B cell (primary cell): ENCODE measurements at regions not wholly inside any gene's neighbourhood (a gene's known extent, or its start where the extent isn't known, plus 50 kb on each side); places are given as distances from the start of the nearest gene placed in this dataset.

Experiments used
- ATAC-seq: fragments of 200-7000 bp; cut with Tn5 transposase; one replicate; pipeline ENCODE4 v1.10.0; 2021; ENCODE audit warnings: low read depth, mild to moderate bottlenecking, moderate number of reproducible peaks, moderate library complexity
- CTCF ChIA-PET: fragments of 350-600 bp; sonication (Branson Sonifier 250); formaldehyde crosslinking; loops from one replicate; lab custom pipeline; 2021; ENCODE audit warnings: antibody characterized with exemption, inconsistent platforms; lab: Charles Lee
- POLR2A ChIA-PET: fragments of 350-600 bp; sonication (Branson Sonifier 250); formaldehyde crosslinking; loops from one replicate; lab custom pipeline; 2021; ENCODE audit warnings: antibody characterized with exemption; lab: Charles Lee
- DNase-seq: peaks from one replicate; pipeline ENCODE4 v3.0.0; 2013
- H2AFZ ChIP-seq: 2 replicates; pipeline ENCODE4 v1.6.1; 2012; ENCODE audit warnings: mild to moderate bottlenecking, low read depth, low read length; ENCODE audit not compliant: insufficient read depth, poor library complexity, severe bottlenecking
- H3K27ac ChIP-seq, 2 donors: 1 replicate in 1 of 2; 2 replicates in 1 of 2; pipeline ENCODE4 v1.5.1; 2012 to 2013; ENCODE audit warnings: low read length in 2 of 2, mild to moderate bottlenecking in 2 of 2, moderate library complexity in 1 of 2
- H3K27me3 ChIP-seq, 4 experiments: fragments of 200-600 bp in 1 of 4; sonication (generic) in 1 of 4; replicated peaks in 1 of 4; 1 replicate in 2 of 4; 2 replicates in 2 of 4; pipeline versions ENCODE4 v1.6.1 to v1.7.0; 2013 to 2016; ENCODE audit warnings: low read length in 3 of 4, mild to moderate bottlenecking in 2 of 4, mixed read lengths in 1 of 4, moderate library complexity in 1 of 4; ENCODE audit not compliant: insufficient read depth in 4 of 4, control insufficient read depth in 3 of 4; ENCODE audit errors: control extremely low read depth in 1 of 4
- H3K36me3 ChIP-seq, 2 experiments: replicated peaks in 1 of 2; 1 replicate in 1 of 2; 2 replicates in 1 of 2; pipeline versions ENCODE4 v1.6.1 to v1.7.1; 2013; ENCODE audit warnings: low read length in 1 of 2; ENCODE audit not compliant: insufficient read depth in 2 of 2, control insufficient read depth in 1 of 2; ENCODE audit errors: control extremely low read depth in 1 of 2, extremely low read depth in 1 of 2
- H3K4me1 ChIP-seq, 2 donors: fragments of 200-600 bp in 1 of 2; sonication (generic) in 1 of 2; 1 replicate in 1 of 2; 2 replicates in 1 of 2; pipeline versions ENCODE4 v1.5.1 to v1.6.1; 2013 to 2017; ENCODE audit warnings: low read length in 2 of 2; ENCODE audit not compliant: control insufficient read depth in 2 of 2, insufficient read depth in 2 of 2
- H3K4me2 ChIP-seq: replicated peaks from 2 replicates; pipeline ENCODE3; 2012; ENCODE audit warnings: mild to moderate bottlenecking, low read depth, low read length; ENCODE audit not compliant: poor library complexity, severe bottlenecking
- H3K4me3 ChIP-seq, 5 experiments: fragments of 200-600 bp in 1 of 5; sonication (generic) in 1 of 5; 1 replicate in 3 of 5; 2 replicates in 2 of 5; pipeline versions ENCODE4 v1.5.1 to v1.7.0; 2011 to 2016; ENCODE audit warnings: low read length in 4 of 5, mild to moderate bottlenecking in 4 of 5, low read depth in 2 of 5, control low read depth in 1 of 5, moderate library complexity in 1 of 5; ENCODE audit not compliant: insufficient read depth in 1 of 5; ENCODE audit errors: control extremely low read depth in 1 of 5, extremely low read depth in 1 of 5
- H3K79me2 ChIP-seq: fragments of 200-600 bp; sonication (generic); one replicate; pipeline ENCODE4 v1.6.0; 2016; ENCODE audit warnings: low read length; ENCODE audit not compliant: control insufficient read depth, insufficient read depth
- H3K9ac ChIP-seq: fragments of 200-600 bp; sonication (generic); 2 replicates; pipeline ENCODE4 v1.6.1; 2017; ENCODE audit warnings: mild to moderate bottlenecking, low read length, moderate library complexity
- H3K9me3 ChIP-seq, 3 donors: one replicate each; pipeline versions ENCODE4 v1.6.1 to v1.7.1; 2013; ENCODE audit warnings: low read length in 2 of 3; ENCODE audit not compliant: control insufficient read depth in 2 of 3, insufficient read depth in 1 of 3; ENCODE audit errors: control extremely low read depth in 1 of 3
- H4K20me1 ChIP-seq: 2 replicates; pipeline ENCODE4 v1.6.0; 2012; ENCODE audit warnings: mild to moderate bottlenecking, low read length; ENCODE audit not compliant: insufficient read depth, control insufficient read depth, poor library complexity, severe bottlenecking
- H3K27ac Mint-ChIP-seq: one replicate; pipeline ENCODE4 v1.8.0; 2021; ENCODE audit warnings: mixed read lengths
- H3K27me3 Mint-ChIP-seq: one replicate; pipeline ENCODE4 v1.8.0; 2021; ENCODE audit warnings: mixed read lengths
- H3K4me1 Mint-ChIP-seq: one replicate; pipeline ENCODE4 v1.8.0; 2021; ENCODE audit warnings: mixed read lengths
- H3K4me3 Mint-ChIP-seq: one replicate; pipeline ENCODE4 v1.8.0; 2021; ENCODE audit warnings: mixed read lengths
- H3K9me3 Mint-ChIP-seq: one replicate; pipeline ENCODE4 v1.8.0; 2022; ENCODE audit warnings: mixed read lengths; ENCODE audit not compliant: insufficient read depth
- CTCF ChIP-seq: fragments of 200-600 bp; IDR thresholded peaks from one replicate; pipeline ENCODE4 v1.8.0; 2022; ENCODE audit warnings: antibody characterized with exemption, mild to moderate bottlenecking
- EZH2 ChIP-seq: IDR thresholded peaks from 2 replicates; pipeline ENCODE4 v1.6.1; 2012; ENCODE audit warnings: borderline replicate concordance, low read depth, mild to moderate bottlenecking, moderate library complexity, low read length; ENCODE audit not compliant: insufficient read depth, poor library complexity, severe bottlenecking
- WGBS: methylation state at CpG from one replicate; pipeline ENCODE4 v1.1.5; 2013; ENCODE audit warnings: missing lambda C conversion rate; ENCODE audit not compliant: insufficient coverage; 5-methylcytosine and 5-hydroxymethylcytosine counted together
- intact Hi-C: fragments of 100-400 bp; cut with micrococcal nuclease; formaldehyde crosslinking; loops from one replicate; pipeline ENCODE4 v1.10.0; 2022

GRCh38 chr10:6920072-6921019 lies 340.3 kb upstream of the PRKCQ start:
- Histone ChIP-seq H3K36me3 (no peaks in the 10 kb centered on the region), H3K4me2 (peak overlapping the region; percentile 27), H4K20me1 (no peaks in the 10 kb centered on the region), H3K27ac (no peak overlapping the region), H3K79me2 (no peaks in the 10 kb centered on the region), H3K9me3 (no peaks in the 10 kb centered on the region), H3K4me3 (peak overlapping the region in 1 of 5 experiments; percentile 9), H2AFZ (peak overlapping the region; percentile 4), H3K9ac (no peak overlapping the region), H3K4me1 (peaks cover 8 to 27% of the 10 kb centered on the region in 2 donors), H3K27me3 (no peaks in the 10 kb centered on the region)
- ChIA-PET POLR2A (no interaction called here), CTCF (interaction anchor here (0.6 to 4.6 kb wide), 36 partner anchors 8 to 767 kb away, joined by 3 to 37 read pairs (median 3); partner anchors contain the start of gene SFMBT2)
- Mint-ChIP-seq H3K4me1 (peaks cover 24% of the 10 kb centered on the region), H3K9me3 (no peaks in the 10 kb centered on the region), H3K4me3 (no peak overlapping the region), H3K27me3 (no peaks in the 10 kb centered on the region), H3K27ac (no peak overlapping the region)
- DNase-seq (peak; percentile 81), ATAC-seq (peak; percentile 97)
- TF ChIP-seq CTCF (peak; percentile 80), EZH2 (no peak)
- 36% methylated on average over 18 of the region's 26 CpGs for WGBS
- intact Hi-C loops: loop anchor here (1.0 to 10.0 kb wide), 5 partner anchors 201 to 764 kb away; no protein-coding TSS in a partner anchor

- H4K20me1 ChIP-seq: no peaks in the 10 kb centered on the region
- no peaks in the 10 kb centered on the region for H3K27me3 ChIP-seq
- no peaks in the 10 kb centered on the region for H3K9me3 ChIP-seq
- H3K9ac ChIP-seq: no peak overlapping the region
- no peak overlapping the region for H2AFZ ChIP-seq
- no peak for DNase-seq
- TF ChIP-seq EZH2 (no peak), CTCF (no peak)
- no peaks in the 10 kb centered on the region for H3K36me3 ChIP-seq
- ATAC-seq: no peak
- H3K4me1 ChIP-seq: peaks cover 8 to 27% of the 10 kb centered on the region in 2 donors
- no peaks in the 10 kb centered on the region for H3K79me2 ChIP-seq
- no peak overlapping the region for H3K4me2 ChIP-seq
- Mint-ChIP-seq H3K4me1 (peaks cover 21% of the 10 kb centered on the region), H3K27me3 (no peaks in the 10 kb centered on the region), H3K27ac (no peak overlapping the region), H3K9me3 (no peaks in the 10 kb centered on the region), H3K4me3 (no peak overlapping the region)
- CTCF ChIA-PET: interaction anchor here (0.7 to 4.6 kb wide), 17 partner anchors 8 to 768 kb away, joined by 3 to 37 read pairs (median 5); partner anchors contain the start of gene SFMBT2
- POLR2A ChIA-PET: interaction anchor here (1.1 kb wide), 1 partner anchor 492 kb away, joined by 3 read pairs; the partner anchor contains the start of gene SFMBT2
- H3K27ac ChIP-seq: no peak overlapping the region
- H3K4me3 ChIP-seq: no peak overlapping the region
- intact Hi-C loops: loop anchor here (5.0 kb wide), 1 partner anchor 53 kb away; no protein-coding TSS in a partner anchor
- no CpG with 5 or more reads among the region's 2 CpGs for WGBS
These were observed 339.0 kb upstream of the PRKCQ start for GRCh38 chr10:6919077-6919476.
